ENCODE measurements at regions not wholly inside any gene's neighbourhood (a gene's known extent, or its start where the extent isn't known, plus 50 kb on each side); places are given as distances from the start of the nearest gene placed in this dataset.

GRCh38 chr3:159795042-159795441, 193.6 kb upstream of the IL12A start:
- no peak overlapping the region for H3K27ac ChIP-seq (ENCODE audit: low read depth, low read length)
- H3K27me3 ChIP-seq (ENCODE audit: control insufficient read depth, insufficient read depth, low read length, poor library complexity, severe bottlenecking): no peaks in the 10 kb centered on the region
- H3K4me3 ChIP-seq (ENCODE audit: low read length): no peak overlapping the region
- peaks cover 3% of the 10 kb centered on the region for H3K27me3 Mint-ChIP-seq (ENCODE audit: insufficient read depth)
- H3K36me3 ChIP-seq (ENCODE audit: control insufficient read depth, insufficient read depth, low read length): no peaks in the 10 kb centered on the region
- no peaks in the 10 kb centered on the region for H3K9me3 Mint-ChIP-seq
- no peak for DNase-seq
- WGBS, 2 experiments (ENCODE audit: insufficient coverage in 1 of 2, insufficient read length in 1 of 2): 98 to 100% methylated on average over 3 to 5 of the region's 5 CpGs
- H3K4me1 ChIP-seq (ENCODE audit: control insufficient read depth, insufficient read depth, low read length): peaks cover 14% of the 10 kb centered on the region
- no peak overlapping the region for H3K4me3 Mint-ChIP-seq
- peaks cover 4% of the 10 kb centered on the region for H3K4me1 Mint-ChIP-seq
- H3K36me3 Mint-ChIP-seq (ENCODE audit: low read depth): no peaks in the 10 kb centered on the region
- TF ChIP-seq CTCF (conservative IDR thresholded peaks at IDR 0.05): no peak
- no peaks in the 10 kb centered on the region for H3K9me3 ChIP-seq (ENCODE audit: control insufficient read depth, low read length)
- H3K27ac Mint-ChIP-seq: no peak overlapping the region
- H3K9ac ChIP-seq (ENCODE audit: extremely low read depth, low read length, poor library complexity, severe bottlenecking): no peak overlapping the region

GRCh38 chr3:159795681-159796175, 192.9 kb upstream of the IL12A start:
- no peak overlapping the region for H3K27ac ChIP-seq (ENCODE audit: low read depth, low read length)
- H3K27ac Mint-ChIP-seq: no peak overlapping the region
- no peak overlapping the region for H3K9ac ChIP-seq (ENCODE audit: extremely low read depth, low read length, poor library complexity, severe bottlenecking)
- H3K4me3 Mint-ChIP-seq: no peak overlapping the region
- WGBS, 2 experiments (ENCODE audit: insufficient coverage in 1 of 2, insufficient read length in 1 of 2): 87 to 100% methylated on average over 1 to 2 of the region's 2 CpGs
- DNase-seq: no peak
- peaks cover 8% of the 10 kb centered on the region for H3K4me1 ChIP-seq (ENCODE audit: control insufficient read depth, insufficient read depth, low read length)
- H3K36me3 Mint-ChIP-seq (ENCODE audit: low read depth): no peaks in the 10 kb centered on the region
- H3K9me3 ChIP-seq (ENCODE audit: control insufficient read depth, low read length): no peaks in the 10 kb centered on the region
- H3K4me3 ChIP-seq (ENCODE audit: low read length): no peak overlapping the region
- peaks cover 4% of the 10 kb centered on the region for H3K4me1 Mint-ChIP-seq
- TF ChIP-seq CTCF (conservative IDR thresholded peaks at IDR 0.05): no peak
- H3K27me3 Mint-ChIP-seq (ENCODE audit: insufficient read depth): peaks cover 3% of the 10 kb centered on the region
- H3K9me3 Mint-ChIP-seq: no peaks in the 10 kb centered on the region
- H3K27me3 ChIP-seq (ENCODE audit: control insufficient read depth, insufficient read depth, low read length, poor library complexity, severe bottlenecking): no peaks in the 10 kb centered on the region
- no peaks in the 10 kb centered on the region for H3K36me3 ChIP-seq (ENCODE audit: control insufficient read depth, insufficient read depth, low read length)

GRCh38 chr3:159796226-159796625, 192.4 kb upstream of the IL12A start:
- no peak overlapping the region for H3K9ac ChIP-seq (ENCODE audit: extremely low read depth, low read length, poor library complexity, severe bottlenecking)
- H3K4me1 Mint-ChIP-seq: no peaks in the 10 kb centered on the region

More at GRCh38 chr3:159796226-159796625, 192.4 kb upstream of the IL12A start:
- Histone ChIP-seq H3K4me3 (ENCODE audit: low read length) (no peak overlapping the region), H3K36me3 (ENCODE audit: control insufficient read depth, insufficient read depth, low read length) (no peaks in the 10 kb centered on the region), H3K27me3 (ENCODE audit: control insufficient read depth, insufficient read depth, low read length, poor library complexity, severe bottlenecking) (no peaks in the 10 kb centered on the region), H3K9me3 (ENCODE audit: control insufficient read depth, low read length) (no peaks in the 10 kb centered on the region), H3K27ac (ENCODE audit: low read depth, low read length) (no peak overlapping the region), H3K4me1 (ENCODE audit: control insufficient read depth, insufficient read depth, low read length) (peaks cover 4% of the 10 kb centered on the region)
- TF ChIP-seq CTCF (conservative IDR thresholded peaks at IDR 0.05): no peak
- H3K9me3 Mint-ChIP-seq: no peaks in the 10 kb centered on the region
- peaks cover 3% of the 10 kb centered on the region for H3K27me3 Mint-ChIP-seq (ENCODE audit: insufficient read depth)
- DNase-seq: no peak
- H3K27ac Mint-ChIP-seq: no peak overlapping the region
- 86 to 93% methylated on average over 4 to 5 of the region's 5 CpGs for WGBS, 2 experiments (ENCODE audit: insufficient coverage in 1 of 2, insufficient read length in 1 of 2)
- H3K36me3 Mint-ChIP-seq (ENCODE audit: low read depth): no peaks in the 10 kb centered on the region
- no peak overlapping the region for H3K4me3 Mint-ChIP-seq

Data from endodermal cell (in vitro differentiated cells).